ENCODE measurements at regions not wholly inside any gene's neighbourhood (a gene's known extent, or its start where the extent isn't known, plus 50 kb on each side); places are given as distances from the start of the nearest gene placed in this dataset.
"Not testable (repeated sequence)": the region's sequence is repeated elsewhere in the genome, so short reads cannot be mapped to it uniquely, and the experiment has no call there.

DNA sequence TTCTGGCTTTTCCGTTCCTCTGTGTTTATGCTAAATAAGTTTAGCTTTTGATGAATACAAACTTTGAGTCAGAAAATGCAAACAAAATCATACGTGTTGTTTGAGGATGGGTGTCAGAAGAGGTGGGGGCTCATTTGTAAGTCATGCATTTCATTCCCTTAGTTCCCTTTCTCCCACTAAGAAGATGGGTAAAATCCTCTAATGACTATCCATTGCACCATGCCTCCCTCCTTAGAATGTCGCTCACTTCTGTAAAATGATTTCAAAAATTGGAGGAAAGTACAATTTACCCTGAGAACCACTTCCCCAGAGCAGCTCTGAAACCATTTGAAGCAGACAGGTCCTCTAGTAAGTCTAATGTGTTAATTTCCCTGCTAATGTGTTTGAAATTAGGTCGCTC is 629.6 kb upstream of the VRK2 start:
- Histone ChIP-seq H3K27ac (ENCODE audit: low read length) (no peak overlapping the region), H3K36me3 (ENCODE audit: control insufficient read depth, insufficient read depth, low read length) (no peaks in the 10 kb centered on the region), H3K4me3 (ENCODE audit: low read depth in 2 of 2, low read length in 2 of 2) (no peak overlapping the region), H3K27me3 (ENCODE audit: control insufficient read depth, insufficient read depth, low read length) (no peaks in the 10 kb centered on the region), H3K4me1 (ENCODE audit: control insufficient read depth, insufficient read depth, low read length) (no peaks in the 10 kb centered on the region), H3K9me3 (ENCODE audit: control insufficient read depth, insufficient read depth, low read depth, low read length) (no peaks in the 10 kb centered on the region)
- ChIA-PET POLR2A (no interaction called here), CTCF (no interaction called here)
- in situ Hi-C loops (cut with HindIII; ENCODE audit: low pct_unique_long_range_greater_than_20kb, low sequenced_read_pairs), result no loop called here
- no peak for DNase-seq (ENCODE audit: low read depth, low spot score)
- intact Hi-C loops (cut with micrococcal nuclease; ENCODE audit: unreplicated experiment), result no loop called here
- TF ChIP-seq, protein P1, sequence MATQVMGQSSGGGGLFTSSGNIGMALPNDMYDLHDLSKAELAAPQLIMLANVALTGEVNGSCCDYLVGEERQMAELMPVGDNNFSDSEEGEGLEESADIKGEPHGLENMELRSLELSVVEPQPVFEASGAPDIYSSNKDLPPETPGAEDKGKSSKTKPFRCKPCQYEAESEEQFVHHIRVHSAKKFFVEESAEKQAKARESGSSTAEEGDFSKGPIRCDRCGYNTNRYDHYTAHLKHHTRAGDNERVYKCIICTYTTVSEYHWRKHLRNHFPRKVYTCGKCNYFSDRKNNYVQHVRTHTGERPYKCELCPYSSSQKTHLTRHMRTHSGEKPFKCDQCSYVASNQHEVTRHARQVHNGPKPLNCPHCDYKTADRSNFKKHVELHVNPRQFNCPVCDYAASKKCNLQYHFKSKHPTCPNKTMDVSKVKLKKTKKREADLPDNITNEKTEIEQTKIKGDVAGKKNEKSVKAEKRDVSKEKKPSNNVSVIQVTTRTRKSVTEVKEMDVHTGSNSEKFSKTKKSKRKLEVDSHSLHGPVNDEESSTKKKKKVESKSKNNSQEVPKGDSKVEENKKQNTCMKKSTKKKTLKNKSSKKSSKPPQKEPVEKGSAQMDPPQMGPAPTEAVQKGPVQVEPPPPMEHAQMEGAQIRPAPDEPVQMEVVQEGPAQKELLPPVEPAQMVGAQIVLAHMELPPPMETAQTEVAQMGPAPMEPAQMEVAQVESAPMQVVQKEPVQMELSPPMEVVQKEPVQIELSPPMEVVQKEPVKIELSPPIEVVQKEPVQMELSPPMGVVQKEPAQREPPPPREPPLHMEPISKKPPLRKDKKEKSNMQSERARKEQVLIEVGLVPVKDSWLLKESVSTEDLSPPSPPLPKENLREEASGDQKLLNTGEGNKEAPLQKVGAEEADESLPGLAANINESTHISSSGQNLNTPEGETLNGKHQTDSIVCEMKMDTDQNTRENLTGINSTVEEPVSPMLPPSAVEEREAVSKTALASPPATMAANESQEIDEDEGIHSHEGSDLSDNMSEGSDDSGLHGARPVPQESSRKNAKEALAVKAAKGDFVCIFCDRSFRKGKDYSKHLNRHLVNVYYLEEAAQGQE (IDR thresholded peaks at IDR 0.05; ENCODE audit: insufficient read depth in 1 of 2, low read depth in 2 of 2, low read length in 1 of 2), result no peak
- TF ChIP-seq POLR2AphosphoS5 (IDR thresholded peaks at IDR 0.05; ENCODE audit: low read depth, low read length) (no peak), TCF7L2 (IDR thresholded peaks at IDR 0.05; ENCODE audit: low read depth, low read length) (no peak), CTCF (IDR thresholded peaks at IDR 0.05) (no peak), SIN3A (IDR thresholded peaks at IDR 0.05; ENCODE audit: borderline replicate concordance, insufficient read depth, low read depth, low read length) (no peak)
- no TSS peak for BruUV-seq (replicated peaks)
- no peak for ATAC-seq

DNA sequence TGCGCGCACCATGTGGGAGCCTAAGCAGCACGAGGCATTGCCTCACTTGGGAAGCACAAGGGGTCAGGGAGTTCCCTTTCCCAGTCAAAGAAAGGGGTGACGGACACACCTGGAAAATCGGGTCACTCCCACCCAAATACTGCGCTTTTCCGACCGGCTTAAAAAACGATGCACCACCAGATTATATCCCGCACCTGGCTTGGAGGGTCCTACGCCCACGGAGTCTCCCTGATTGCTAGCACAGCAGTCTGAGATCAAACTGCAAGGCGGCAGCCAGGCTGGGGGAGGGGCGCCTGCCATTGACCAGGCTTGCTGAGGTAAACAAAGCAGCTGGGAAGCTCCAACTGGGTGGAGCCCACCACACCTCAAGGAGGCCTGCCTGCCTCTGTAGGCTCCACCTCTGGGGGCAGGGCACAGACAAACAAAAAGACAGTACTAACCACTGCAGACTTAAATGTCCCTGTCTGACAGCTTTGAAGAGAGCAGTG is 627.7 kb upstream of the VRK2 start:
- ATAC-seq; H3K9me3 ChIP-seq (ENCODE audit: control insufficient read depth, insufficient read depth, low read depth, low read length); H3K27ac ChIP-seq (ENCODE audit: low read length); CTCF ChIA-PET; H3K4me3 ChIP-seq (ENCODE audit: low read depth in 2 of 2, low read length in 2 of 2); DNase-seq (ENCODE audit: low read depth, low spot score); H3K27me3 ChIP-seq (ENCODE audit: control insufficient read depth, insufficient read depth, low read length); BruUV-seq (replicated peaks); H3K4me1 ChIP-seq (ENCODE audit: control insufficient read depth, insufficient read depth, low read length); in situ Hi-C loops (cut with HindIII; ENCODE audit: low pct_unique_long_range_greater_than_20kb, low sequenced_read_pairs); H3K36me3 ChIP-seq (ENCODE audit: control insufficient read depth, insufficient read depth, low read length); intact Hi-C loops (cut with micrococcal nuclease; ENCODE audit: unreplicated experiment); POLR2A ChIA-PET: not testable (repeated sequence)

- H3K9me3 ChIP-seq (ENCODE audit: control insufficient read depth, insufficient read depth, low read depth, low read length), result no peaks in the 10 kb centered on the region
- no peaks in the 10 kb centered on the region for H3K36me3 ChIP-seq (ENCODE audit: control insufficient read depth, insufficient read depth, low read length)
- TF ChIP-seq SIN3A (IDR thresholded peaks at IDR 0.05; ENCODE audit: borderline replicate concordance, insufficient read depth, low read depth, low read length) (no peak), TCF7L2 (IDR thresholded peaks at IDR 0.05; ENCODE audit: low read depth, low read length) (no peak), POLR2AphosphoS5 (IDR thresholded peaks at IDR 0.05; ENCODE audit: low read depth, low read length) (no peak), CTCF (IDR thresholded peaks at IDR 0.05) (no peak)
- TF ChIP-seq, protein P1 (IDR thresholded peaks at IDR 0.05; ENCODE audit: insufficient read depth in 1 of 2, low read depth in 2 of 2, low read length in 1 of 2), result no peak
- ChIA-PET POLR2A (no interaction called here), CTCF (no interaction called here)
- no TSS peak for BruUV-seq (replicated peaks)
- no peaks in the 10 kb centered on the region for H3K27me3 ChIP-seq (ENCODE audit: control insufficient read depth, insufficient read depth, low read length)
- intact Hi-C loops (cut with micrococcal nuclease; ENCODE audit: unreplicated experiment) (no loop called here), in situ Hi-C loops (cut with HindIII; ENCODE audit: low pct_unique_long_range_greater_than_20kb, low sequenced_read_pairs) (no loop called here)
- H3K27ac ChIP-seq (ENCODE audit: low read length), result no peak overlapping the region
- no peaks in the 10 kb centered on the region for H3K4me1 ChIP-seq (ENCODE audit: control insufficient read depth, insufficient read depth, low read length)
- ATAC-seq, result no peak
- H3K4me3 ChIP-seq (ENCODE audit: low read depth in 2 of 2, low read length in 2 of 2), result no peak overlapping the region
- no peak for DNase-seq (ENCODE audit: low read depth, low spot score)
Observed at GRCh38 chr2:57429831-57430230, 616.8 kb upstream of the VRK2 start.

All from Panc1 (cell line).